ENCODE measurements at regions not wholly inside any gene's neighbourhood (a gene's known extent, or its start where the extent isn't known, plus 50 kb on each side); places are given as distances from the start of the nearest gene placed in this dataset.

- H3K9me3 ChIP-seq (ENCODE audit: control insufficient read depth in 1 of 2, low read length in 2 of 2), result no peaks in the 10 kb centered on the region
- H3K4me3 ChIP-seq (ENCODE audit: low read depth in 1 of 2, low read length in 2 of 2), result no peak overlapping the region
- no peaks in the 10 kb centered on the region for H3K36me3 ChIP-seq (ENCODE audit: control insufficient read depth in 1 of 2, insufficient read depth in 2 of 2, low read length in 2 of 2)
- H3K9ac ChIP-seq (ENCODE audit: low read depth in 1 of 2, low read length in 2 of 2), result no peak overlapping the region
- no peaks in the 10 kb centered on the region for H3K4me1 ChIP-seq (ENCODE audit: control insufficient read depth in 1 of 2, insufficient read depth in 2 of 2, low read length in 2 of 2)
- H3K27ac ChIP-seq (ENCODE audit: low read depth, low read length), result no peak overlapping the region
- no peaks in the 10 kb centered on the region for H3K27me3 ChIP-seq (ENCODE audit: control insufficient read depth in 1 of 2, insufficient read depth in 2 of 2, low read length in 2 of 2)
These were observed 263.2 kb upstream of the CDH7 start for GRCh38 chr18:65487569-65487968.

GRCh38 chr18:65477455-65477854 lies 273.4 kb upstream of the CDH7 start:
- no peaks in the 10 kb centered on the region for H3K36me3 ChIP-seq (ENCODE audit: control insufficient read depth in 1 of 2, insufficient read depth in 2 of 2, low read length in 2 of 2)
- H3K9me3 ChIP-seq (ENCODE audit: control insufficient read depth in 1 of 2, low read length in 2 of 2), result no peaks in the 10 kb centered on the region
- no peaks in the 10 kb centered on the region for H3K4me1 ChIP-seq (ENCODE audit: control insufficient read depth in 1 of 2, insufficient read depth in 2 of 2, low read length in 2 of 2)
- no peak overlapping the region for H3K9ac ChIP-seq (ENCODE audit: low read depth in 1 of 2, low read length in 2 of 2)
- no peak overlapping the region for H3K4me3 ChIP-seq (ENCODE audit: low read depth in 1 of 2, low read length in 2 of 2)
- no peak overlapping the region for H3K27ac ChIP-seq (ENCODE audit: low read depth, low read length)
- no peaks in the 10 kb centered on the region for H3K27me3 ChIP-seq (ENCODE audit: control insufficient read depth in 1 of 2, insufficient read depth in 2 of 2, low read length in 2 of 2)

- H3K9me3 ChIP-seq (ENCODE audit: control insufficient read depth in 1 of 2, low read length in 2 of 2), result no peaks in the 10 kb centered on the region
- H3K27me3 ChIP-seq (ENCODE audit: control insufficient read depth in 1 of 2, insufficient read depth in 2 of 2, low read length in 2 of 2), result no peaks in the 10 kb centered on the region
- no peak overlapping the region for H3K27ac ChIP-seq (ENCODE audit: low read depth, low read length)
- no peak overlapping the region for H3K4me3 ChIP-seq (ENCODE audit: low read depth in 1 of 2, low read length in 2 of 2)
- H3K9ac ChIP-seq (ENCODE audit: low read depth in 1 of 2, low read length in 2 of 2), result no peak overlapping the region
- H3K4me1 ChIP-seq (ENCODE audit: control insufficient read depth in 1 of 2, insufficient read depth in 2 of 2, low read length in 2 of 2), result no peaks in the 10 kb centered on the region
- no peaks in the 10 kb centered on the region for H3K36me3 ChIP-seq (ENCODE audit: control insufficient read depth in 1 of 2, insufficient read depth in 2 of 2, low read length in 2 of 2)
These were observed 281.9 kb upstream of the CDH7 start for GRCh38 chr18:65468881-65469280.

- no peak overlapping the region for H3K27ac ChIP-seq (ENCODE audit: low read depth, low read length)
- no peak overlapping the region for H3K4me3 ChIP-seq (ENCODE audit: low read depth in 1 of 2, low read length in 2 of 2)
- no peaks in the 10 kb centered on the region for H3K4me1 ChIP-seq (ENCODE audit: control insufficient read depth in 1 of 2, insufficient read depth in 2 of 2, low read length in 2 of 2)
- no peaks in the 10 kb centered on the region for H3K36me3 ChIP-seq (ENCODE audit: control insufficient read depth in 1 of 2, insufficient read depth in 2 of 2, low read length in 2 of 2)
- H3K9me3 ChIP-seq (ENCODE audit: control insufficient read depth in 1 of 2, low read length in 2 of 2), result no peaks in the 10 kb centered on the region
- H3K27me3 ChIP-seq (ENCODE audit: control insufficient read depth in 1 of 2, insufficient read depth in 2 of 2, low read length in 2 of 2), result no peaks in the 10 kb centered on the region
- no peak overlapping the region for H3K9ac ChIP-seq (ENCODE audit: low read depth in 1 of 2, low read length in 2 of 2)
These were observed 286.5 kb upstream of the CDH7 start for GRCh38 chr18:65464361-65464760.

- no peak overlapping the region for H3K4me3 ChIP-seq (ENCODE audit: low read depth in 1 of 2, low read length in 2 of 2)
- no peaks in the 10 kb centered on the region for H3K27me3 ChIP-seq (ENCODE audit: control insufficient read depth in 1 of 2, insufficient read depth in 2 of 2, low read length in 2 of 2)
- H3K27ac ChIP-seq (ENCODE audit: low read depth, low read length), result no peak overlapping the region
- H3K36me3 ChIP-seq (ENCODE audit: control insufficient read depth in 1 of 2, insufficient read depth in 2 of 2, low read length in 2 of 2), result no peaks in the 10 kb centered on the region
- no peak overlapping the region for H3K9ac ChIP-seq (ENCODE audit: low read depth in 1 of 2, low read length in 2 of 2)
- H3K9me3 ChIP-seq (ENCODE audit: control insufficient read depth in 1 of 2, low read length in 2 of 2), result no peaks in the 10 kb centered on the region
- no peaks in the 10 kb centered on the region for H3K4me1 ChIP-seq (ENCODE audit: control insufficient read depth in 1 of 2, insufficient read depth in 2 of 2, low read length in 2 of 2)
These were observed 291.1 kb upstream of the CDH7 start for GRCh38 chr18:65459741-65460140.

- Histone ChIP-seq H3K9ac (ENCODE audit: low read depth in 1 of 2, low read length in 2 of 2) (no peak overlapping the region), H3K27me3 (ENCODE audit: control insufficient read depth in 1 of 2, insufficient read depth in 2 of 2, low read length in 2 of 2) (no peaks in the 10 kb centered on the region), H3K4me3 (ENCODE audit: low read depth in 1 of 2, low read length in 2 of 2) (no peak overlapping the region), H3K4me1 (ENCODE audit: control insufficient read depth in 1 of 2, insufficient read depth in 2 of 2, low read length in 2 of 2) (no peaks in the 10 kb centered on the region), H3K27ac (ENCODE audit: low read depth, low read length) (no peak overlapping the region), H3K9me3 (ENCODE audit: control insufficient read depth in 1 of 2, low read length in 2 of 2) (no peaks in the 10 kb centered on the region), H3K36me3 (ENCODE audit: control insufficient read depth in 1 of 2, insufficient read depth in 2 of 2, low read length in 2 of 2) (no peaks in the 10 kb centered on the region)
These were observed 291.9 kb upstream of the CDH7 start for GRCh38 chr18:65458871-65459270.

GRCh38 chr18:65439188-65439587 lies 311.6 kb upstream of the CDH7 start:
- Histone ChIP-seq H3K27me3 (ENCODE audit: control insufficient read depth in 1 of 2, insufficient read depth in 2 of 2, low read length in 2 of 2) (no peaks in the 10 kb centered on the region), H3K9me3 (ENCODE audit: control insufficient read depth in 1 of 2, low read length in 2 of 2) (no peaks in the 10 kb centered on the region), H3K9ac (ENCODE audit: low read depth in 1 of 2, low read length in 2 of 2) (no peak overlapping the region), H3K4me3 (ENCODE audit: low read depth in 1 of 2, low read length in 2 of 2) (no peak overlapping the region), H3K36me3 (ENCODE audit: control insufficient read depth in 1 of 2, insufficient read depth in 2 of 2, low read length in 2 of 2) (no peaks in the 10 kb centered on the region), H3K27ac (ENCODE audit: low read depth, low read length) (no peak overlapping the region), H3K4me1 (ENCODE audit: control insufficient read depth in 1 of 2, insufficient read depth in 2 of 2, low read length in 2 of 2) (no peaks in the 10 kb centered on the region)

GRCh38 chr18:65436430-65436829 lies 314.4 kb upstream of the CDH7 start:
- Histone ChIP-seq H3K27me3 (ENCODE audit: control insufficient read depth in 1 of 2, insufficient read depth in 2 of 2, low read length in 2 of 2) (no peaks in the 10 kb centered on the region), H3K4me3 (ENCODE audit: low read depth in 1 of 2, low read length in 2 of 2) (no peak overlapping the region), H3K9ac (ENCODE audit: low read depth in 1 of 2, low read length in 2 of 2) (no peak overlapping the region), H3K27ac (ENCODE audit: low read depth, low read length) (no peak overlapping the region), H3K9me3 (ENCODE audit: control insufficient read depth in 1 of 2, low read length in 2 of 2) (no peaks in the 10 kb centered on the region), H3K36me3 (ENCODE audit: control insufficient read depth in 1 of 2, insufficient read depth in 2 of 2, low read length in 2 of 2) (no peaks in the 10 kb centered on the region), H3K4me1 (ENCODE audit: control insufficient read depth in 1 of 2, insufficient read depth in 2 of 2, low read length in 2 of 2) (no peaks in the 10 kb centered on the region)

GRCh38 chr18:65435534-65435933 lies 315.3 kb upstream of the CDH7 start:
- no peak overlapping the region for H3K27ac ChIP-seq (ENCODE audit: low read depth, low read length)
- no peak overlapping the region for H3K9ac ChIP-seq (ENCODE audit: low read depth in 1 of 2, low read length in 2 of 2)

GRCh38 chr18:65429601-65430000 lies 321.2 kb upstream of the CDH7 start:
- H3K9me3 ChIP-seq (ENCODE audit: control insufficient read depth in 1 of 2, low read length in 2 of 2), result no peaks in the 10 kb centered on the region
- no peaks in the 10 kb centered on the region for H3K36me3 ChIP-seq (ENCODE audit: control insufficient read depth in 1 of 2, insufficient read depth in 2 of 2, low read length in 2 of 2)
- no peak overlapping the region for H3K9ac ChIP-seq (ENCODE audit: low read depth in 1 of 2, low read length in 2 of 2)
- no peak overlapping the region for H3K27ac ChIP-seq (ENCODE audit: low read depth, low read length)
- H3K4me3 ChIP-seq (ENCODE audit: low read depth in 1 of 2, low read length in 2 of 2), result no peak overlapping the region
- no peaks in the 10 kb centered on the region for H3K4me1 ChIP-seq (ENCODE audit: control insufficient read depth in 1 of 2, insufficient read depth in 2 of 2, low read length in 2 of 2)
- H3K27me3 ChIP-seq (ENCODE audit: control insufficient read depth in 1 of 2, insufficient read depth in 2 of 2, low read length in 2 of 2), result no peaks in the 10 kb centered on the region

More at GRCh38 chr18:65435534-65435933, 315.3 kb upstream of the CDH7 start:
- H3K4me3 ChIP-seq (ENCODE audit: low read depth in 1 of 2, low read length in 2 of 2), result no peak overlapping the region
- no peaks in the 10 kb centered on the region for H3K36me3 ChIP-seq (ENCODE audit: control insufficient read depth in 1 of 2, insufficient read depth in 2 of 2, low read length in 2 of 2)
- no peaks in the 10 kb centered on the region for H3K4me1 ChIP-seq (ENCODE audit: control insufficient read depth in 1 of 2, insufficient read depth in 2 of 2, low read length in 2 of 2)
- no peaks in the 10 kb centered on the region for H3K27me3 ChIP-seq (ENCODE audit: control insufficient read depth in 1 of 2, insufficient read depth in 2 of 2, low read length in 2 of 2)
- no peaks in the 10 kb centered on the region for H3K9me3 ChIP-seq (ENCODE audit: control insufficient read depth in 1 of 2, low read length in 2 of 2)

- H3K4me1 ChIP-seq (ENCODE audit: control insufficient read depth in 1 of 2, insufficient read depth in 2 of 2, low read length in 2 of 2), result no peaks in the 10 kb centered on the region
- no peak overlapping the region for H3K4me3 ChIP-seq (ENCODE audit: low read depth in 1 of 2, low read length in 2 of 2)
- H3K27ac ChIP-seq (ENCODE audit: low read depth, low read length), result no peak overlapping the region
- no peaks in the 10 kb centered on the region for H3K27me3 ChIP-seq (ENCODE audit: control insufficient read depth in 1 of 2, insufficient read depth in 2 of 2, low read length in 2 of 2)
- H3K36me3 ChIP-seq (ENCODE audit: control insufficient read depth in 1 of 2, insufficient read depth in 2 of 2, low read length in 2 of 2), result no peaks in the 10 kb centered on the region
- H3K9me3 ChIP-seq (ENCODE audit: control insufficient read depth in 1 of 2, low read length in 2 of 2), result no peaks in the 10 kb centered on the region
- no peak overlapping the region for H3K9ac ChIP-seq (ENCODE audit: low read depth in 1 of 2, low read length in 2 of 2)
These were observed 325.4 kb upstream of the CDH7 start for GRCh38 chr18:65425366-65425765.

Data from duodenal mucosa (tissue), 2 donors.